HepG2 (cell line): ENCODE measurements at regions not wholly inside any gene's neighbourhood (a gene's known extent, or its start where the extent isn't known, plus 50 kb on each side); places are given as distances from the start of the nearest gene placed in this dataset.

Experiments
- CAMTA2 ChIP-seq: sonication (generic); formaldehyde crosslinking; IDR thresholded peaks from 2 replicates; pipeline ENCODE4 v1.4.0; 2020; ENCODE audit warnings: mild to moderate bottlenecking, missing genetic modification reagents, borderline replicate concordance
- HNRNPK ChIP-seq: fragments of 200-400 bp; formaldehyde crosslinking; IDR thresholded peaks from 2 replicates; pipeline ENCODE4 v1.6.1; 2018; ENCODE audit warnings: low read length, low read depth, moderate library complexity, mild to moderate bottlenecking; ENCODE audit not compliant: poor library complexity, severe bottlenecking
- MXD4 ChIP-seq: IDR thresholded peaks from 2 replicates; pipeline ENCODE4 v1.6.1; 2016; ENCODE audit warnings: mild to moderate bottlenecking, missing biosample characterization, missing genetic modification reagents
- NR2F2 ChIP-seq: IDR thresholded peaks from 2 replicates; pipeline ENCODE4 v1.6.1; 2012; ENCODE audit warnings: low read depth, inconsistent platforms, borderline replicate concordance
- NR2F6 ChIP-seq, 2 experiments: IDR thresholded peaks; 2 replicates each; pipeline ENCODE4 v1.6.1; 2016; ENCODE audit warnings: antibody characterized with exemption in 1 of 2, mild to moderate bottlenecking in 1 of 2
- RELA ChIP-seq: sonication (generic); formaldehyde crosslinking; IDR thresholded peaks from 2 replicates; pipeline ENCODE4 v1.4.0; 2020; ENCODE audit warnings: missing genetic modification reagents
- RXRA ChIP-seq: sonication (generic); formaldehyde crosslinking; IDR thresholded peaks from 2 replicates; pipeline ENCODE4 v1.5.1; 2020; ENCODE audit warnings: missing genetic modification reagents
- SOX13 ChIP-seq, 3 experiments: fragments of 450-650 bp in 1 of 3; sonication (generic) in 1 of 3; formaldehyde crosslinking in 1 of 3; IDR thresholded peaks in 2 of 3; conservative IDR thresholded peaks in 1 of 3; 2 replicates each; pipeline versions ENCODE4 v1.5.0 to v1.6.1; 2016 to 2020; ENCODE audit warnings: antibody characterized with exemption in 1 of 3, mild to moderate bottlenecking in 1 of 3, missing compliant biosample characterization in 1 of 3, missing genetic modification reagents in 1 of 3, moderate library complexity in 1 of 3
- TARDBP ChIP-seq: sonication (generic); formaldehyde crosslinking; IDR thresholded peaks from 2 replicates; pipeline ENCODE4 v1.8.0; 2022; ENCODE audit warnings: mild to moderate bottlenecking, missing genetic modification reagents
- ZMYM3 ChIP-seq: sonication (generic); formaldehyde crosslinking; IDR thresholded peaks from 2 replicates; pipeline ENCODE4 v1.5.1; 2020; ENCODE audit warnings: mild to moderate bottlenecking, missing genetic modification reagents
- ZNF335 ChIP-seq: sonication (generic); formaldehyde crosslinking; IDR thresholded peaks from 2 replicates; pipeline ENCODE4 v1.4.0; 2020; ENCODE audit warnings: missing genetic modification reagents
- ZNF33A ChIP-seq: sonication (generic); formaldehyde crosslinking; IDR thresholded peaks from 2 replicates; pipeline ENCODE4 v1.5.1; 2020; ENCODE audit warnings: missing genetic modification reagents, mild to moderate bottlenecking, moderate library complexity, borderline replicate concordance
- ZNF598 ChIP-seq: sonication (generic); formaldehyde crosslinking; IDR thresholded peaks from 2 replicates; pipeline ENCODE4 v1.5.1; 2020; ENCODE audit warnings: mild to moderate bottlenecking, missing genetic modification reagents, borderline replicate concordance
- ZNF616 ChIP-seq: sonication (generic); formaldehyde crosslinking; IDR thresholded peaks from 2 replicates; pipeline ENCODE4 v1.5.0; 2020; ENCODE audit warnings: low read depth, mild to moderate bottlenecking, missing genetic modification reagents
- ZNF746 ChIP-seq: sonication (generic); formaldehyde crosslinking; IDR thresholded peaks from 2 replicates; pipeline ENCODE4 v1.8.0; 2022; ENCODE audit warnings: mild to moderate bottlenecking, missing genetic modification reagents
- ZNF792 ChIP-seq: IDR thresholded peaks from 2 replicates; pipeline ENCODE4 v1.6.1; 2016
- ZNF883 ChIP-seq: sonication (generic); formaldehyde crosslinking; IDR thresholded peaks from 2 replicates; pipeline ENCODE4 v1.5.1; 2020; ENCODE audit warnings: mild to moderate bottlenecking, missing genetic modification reagents; ENCODE audit errors: not compliant biosample characterization
- TF ChIP-seq, protein P1 (sequence below), 2 experiments: sonication (generic) in 1 of 2; formaldehyde crosslinking in 1 of 2; IDR thresholded peaks; 2 replicates each; pipeline versions ENCODE4 v1.4.0 to v1.6.1; 2018 to 2020; ENCODE audit warnings: missing genetic modification reagents in 2 of 2, borderline replicate concordance in 1 of 2, low read depth in 1 of 2, mild to moderate bottlenecking in 1 of 2, missing biosample characterization in 1 of 2
- TF ChIP-seq, protein P2 (sequence below): sonication (generic); formaldehyde crosslinking; IDR thresholded peaks from 2 replicates; pipeline ENCODE4 v1.8.1; 2022; ENCODE audit warnings: low read depth, mild to moderate bottlenecking, missing genetic modification reagents
- TF ChIP-seq, protein P3 (sequence below): IDR thresholded peaks from 2 replicates; pipeline ENCODE4 v1.6.1; 2016; ENCODE audit warnings: low read depth, borderline replicate concordance

DNA sequence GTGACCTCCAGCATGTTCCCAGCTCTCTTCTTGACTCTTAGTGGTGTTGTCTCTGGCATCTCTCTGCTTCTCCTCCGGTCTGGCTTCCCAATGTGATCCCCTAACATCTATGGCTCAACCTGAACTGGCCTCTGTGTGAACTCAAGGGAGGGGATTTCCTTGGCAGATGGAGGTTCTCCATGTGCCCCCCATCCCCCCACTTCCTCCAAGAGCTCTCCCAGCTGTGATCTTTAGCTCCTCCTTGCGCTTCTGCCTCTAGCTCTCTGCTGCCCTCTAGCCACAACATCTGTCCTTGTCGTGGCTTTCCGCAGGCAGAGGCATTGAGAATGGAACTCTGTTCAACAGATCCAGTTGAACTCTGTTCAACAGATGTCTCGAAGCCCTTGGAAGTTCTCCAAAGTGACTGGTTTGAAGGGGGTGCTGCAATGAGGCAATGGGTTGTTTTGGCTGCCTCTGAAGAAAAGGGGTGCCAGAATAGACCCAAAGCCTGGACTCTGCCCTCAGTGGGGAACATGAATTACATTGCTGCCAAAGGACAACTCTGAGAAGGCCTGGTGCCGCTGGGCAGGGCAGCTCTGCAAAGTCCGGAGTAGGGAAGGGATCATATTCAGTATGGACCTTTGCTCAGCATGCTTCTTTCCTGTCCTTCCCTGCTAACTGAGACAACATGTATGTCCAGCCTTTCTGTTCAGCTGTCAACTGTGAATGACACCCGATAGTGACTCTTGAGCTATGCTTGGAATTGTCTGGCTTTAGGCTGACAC is 61.9 kb downstream of the ADM start (continued):
- TF ChIP-seq TARDBP: peak; percentile 65; the same call in 1 of the 2 replicates
- TF ChIP-seq ZNF883 (CRISPR knock-in tag): peak; percentile 40
- peak; percentile 79 for TF ChIP-seq NR2F6 (IDR thresholded peaks at IDR 0.05)
- peak; percentile 68; the same call in 1 of the 2 replicates for TF ChIP-seq NR2F6 (CRISPR knock-in tag; IDR thresholded peaks at IDR 0.05)
- TF ChIP-seq ZMYM3 (CRISPR knock-in tag): 0 out of 2 replicates have a peak, but pooled peaks have one; percentile 30
- peak; percentile 71; the same call in 1 of the 2 replicates for TF ChIP-seq ZNF792
- peak; percentile 68; the same call in 1 of the 2 replicates for TF ChIP-seq ZNF335 (CRISPR knock-in tag)
- TF ChIP-seq, protein P1, sequence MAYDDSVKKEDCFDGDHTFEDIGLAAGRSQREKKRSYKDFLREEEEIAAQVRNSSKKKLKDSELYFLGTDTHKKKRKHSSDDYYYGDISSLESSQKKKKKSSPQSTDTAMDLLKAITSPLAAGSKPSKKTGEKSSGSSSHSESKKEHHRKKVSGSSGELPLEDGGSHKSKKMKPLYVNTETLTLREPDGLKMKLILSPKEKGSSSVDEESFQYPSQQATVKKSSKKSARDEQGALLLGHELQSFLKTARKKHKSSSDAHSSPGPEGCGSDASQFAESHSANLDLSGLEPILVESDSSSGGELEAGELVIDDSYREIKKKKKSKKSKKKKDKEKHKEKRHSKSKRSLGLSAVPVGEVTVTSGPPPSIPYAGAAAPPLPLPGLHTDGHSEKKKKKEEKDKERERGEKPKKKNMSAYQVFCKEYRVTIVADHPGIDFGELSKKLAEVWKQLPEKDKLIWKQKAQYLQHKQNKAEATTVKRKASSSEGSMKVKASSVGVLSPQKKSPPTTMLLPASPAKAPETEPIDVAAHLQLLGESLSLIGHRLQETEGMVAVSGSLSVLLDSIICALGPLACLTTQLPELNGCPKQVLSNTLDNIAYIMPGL (CRISPR knock-in tag; IDR thresholded peaks at IDR 0.05; ENCODE audit: borderline replicate concordance in 1 of 2, low read depth in 1 of 2): peak; percentile 85 to 95
- 0 out of 2 replicates have a peak, but pooled peaks have one; percentile 33 for TF ChIP-seq ZNF598 (CRISPR knock-in tag)
- TF ChIP-seq RELA: 0 out of 2 replicates have a peak, but pooled peaks have one; percentile 61
- TF ChIP-seq ZNF746 (CRISPR knock-in tag): peak; percentile 43; the same call in 1 of the 2 replicates
- TF ChIP-seq CAMTA2 (CRISPR knock-in tag): no peak
- TF ChIP-seq, protein P2, sequence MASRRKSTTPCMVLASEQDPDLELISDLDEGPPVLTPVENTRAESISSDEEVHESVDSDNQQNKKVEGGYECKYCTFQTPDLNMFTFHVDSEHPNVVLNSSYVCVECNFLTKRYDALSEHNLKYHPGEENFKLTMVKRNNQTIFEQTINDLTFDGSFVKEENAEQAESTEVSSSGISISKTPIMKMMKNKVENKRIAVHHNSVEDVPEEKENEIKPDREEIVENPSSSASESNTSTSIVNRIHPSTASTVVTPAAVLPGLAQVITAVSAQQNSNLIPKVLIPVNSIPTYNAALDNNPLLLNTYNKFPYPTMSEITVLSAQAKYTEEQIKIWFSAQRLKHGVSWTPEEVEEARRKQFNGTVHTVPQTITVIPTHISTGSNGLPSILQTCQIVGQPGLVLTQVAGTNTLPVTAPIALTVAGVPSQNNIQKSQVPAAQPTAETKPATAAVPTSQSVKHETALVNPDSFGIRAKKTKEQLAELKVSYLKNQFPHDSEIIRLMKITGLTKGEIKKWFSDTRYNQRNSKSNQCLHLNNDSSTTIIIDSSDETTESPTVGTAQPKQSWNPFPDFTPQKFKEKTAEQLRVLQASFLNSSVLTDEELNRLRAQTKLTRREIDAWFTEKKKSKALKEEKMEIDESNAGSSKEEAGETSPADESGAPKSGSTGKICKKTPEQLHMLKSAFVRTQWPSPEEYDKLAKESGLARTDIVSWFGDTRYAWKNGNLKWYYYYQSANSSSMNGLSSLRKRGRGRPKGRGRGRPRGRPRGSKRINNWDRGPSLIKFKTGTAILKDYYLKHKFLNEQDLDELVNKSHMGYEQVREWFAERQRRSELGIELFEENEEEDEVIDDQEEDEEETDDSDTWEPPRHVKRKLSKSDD: no peak
- peak; percentile 83 for TF ChIP-seq RXRA (CRISPR knock-in tag)
- no peak for TF ChIP-seq SOX13 (IDR thresholded peaks at IDR 0.05)
- TF ChIP-seq SOX13 (CRISPR knock-in tag; conservative IDR thresholded peaks at IDR 0.05 in 1 of 2, IDR thresholded peaks at IDR 0.05 in 1 of 2): peak in 1 of 2 experiments; percentile 46; a peak in 1 of 4 replicates
- TF ChIP-seq, protein P3, sequence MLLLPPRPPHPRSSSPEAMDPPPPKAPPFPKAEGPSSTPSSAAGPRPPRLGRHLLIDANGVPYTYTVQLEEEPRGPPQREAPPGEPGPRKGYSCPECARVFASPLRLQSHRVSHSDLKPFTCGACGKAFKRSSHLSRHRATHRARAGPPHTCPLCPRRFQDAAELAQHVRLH (CRISPR knock-in tag): 0 out of 2 replicates have a peak, but pooled peaks have one; percentile 43
- 0 out of 2 replicates have a peak, but pooled peaks have one; percentile 44 for TF ChIP-seq ZNF616 (CRISPR knock-in tag)
- TF ChIP-seq ZNF33A (CRISPR knock-in tag): no peak
- TF ChIP-seq HNRNPK: no peak
- TF ChIP-seq MXD4 (CRISPR knock-in tag): 0 out of 2 replicates have a peak, but pooled peaks have one; percentile 36
- TF ChIP-seq NR2F2: peak; percentile 40; the same call in 1 of the 2 replicates
